Ovary (tissue), 3 donors: ENCODE measurements at regions not wholly inside any gene's neighbourhood (a gene's known extent, or its start where the extent isn't known, plus 50 kb on each side); places are given as distances from the start of the nearest gene placed in this dataset.
"Not testable (repeated sequence)": the region's sequence is repeated elsewhere in the genome, so short reads cannot be mapped to it uniquely, and the experiment has no call there.

Experiments used
- POLR2A ChIP-seq: fragments of 450-650 bp; IDR thresholded peaks from one replicate; pipeline ENCODE4 v1.6.1; 2017; ENCODE audit warnings: antibody characterized with exemption, mild to moderate bottlenecking, moderate library complexity
- TF ChIP-seq, protein P1 (sequence below), 3 donors: fragments of 450-650 bp in 2 of 3; fragments of 200-600 bp in 1 of 3; IDR thresholded peaks; one replicate each; pipeline versions ENCODE4 v1.5.1 to v1.8.0; 2016 to 2022; ENCODE audit warnings: antibody characterized with exemption in 3 of 3, mild to moderate bottlenecking in 1 of 3
- donor health status: DM: no; HTN: no; CAD: no.

DNA sequence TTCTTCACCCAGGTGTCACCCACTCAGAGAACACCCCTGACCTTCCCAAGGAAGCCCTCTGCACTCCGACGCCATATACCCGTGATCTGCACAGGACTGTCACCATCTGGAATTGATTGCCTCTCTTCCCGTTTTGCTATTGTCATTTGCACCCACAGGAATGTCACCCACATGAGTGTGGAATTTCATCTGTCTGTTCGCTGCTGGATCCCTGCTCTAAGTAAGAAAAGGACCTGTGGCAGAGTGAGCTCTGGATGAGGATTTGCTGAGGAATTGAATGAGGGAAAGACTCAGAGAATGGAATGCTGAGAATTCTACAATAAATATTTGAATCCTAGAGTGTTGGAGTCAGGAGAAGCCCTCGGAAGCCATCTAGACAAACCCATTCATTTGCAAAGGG, 233.6 kb upstream of the SULF2 start:
- TF ChIP-seq, protein P1, sequence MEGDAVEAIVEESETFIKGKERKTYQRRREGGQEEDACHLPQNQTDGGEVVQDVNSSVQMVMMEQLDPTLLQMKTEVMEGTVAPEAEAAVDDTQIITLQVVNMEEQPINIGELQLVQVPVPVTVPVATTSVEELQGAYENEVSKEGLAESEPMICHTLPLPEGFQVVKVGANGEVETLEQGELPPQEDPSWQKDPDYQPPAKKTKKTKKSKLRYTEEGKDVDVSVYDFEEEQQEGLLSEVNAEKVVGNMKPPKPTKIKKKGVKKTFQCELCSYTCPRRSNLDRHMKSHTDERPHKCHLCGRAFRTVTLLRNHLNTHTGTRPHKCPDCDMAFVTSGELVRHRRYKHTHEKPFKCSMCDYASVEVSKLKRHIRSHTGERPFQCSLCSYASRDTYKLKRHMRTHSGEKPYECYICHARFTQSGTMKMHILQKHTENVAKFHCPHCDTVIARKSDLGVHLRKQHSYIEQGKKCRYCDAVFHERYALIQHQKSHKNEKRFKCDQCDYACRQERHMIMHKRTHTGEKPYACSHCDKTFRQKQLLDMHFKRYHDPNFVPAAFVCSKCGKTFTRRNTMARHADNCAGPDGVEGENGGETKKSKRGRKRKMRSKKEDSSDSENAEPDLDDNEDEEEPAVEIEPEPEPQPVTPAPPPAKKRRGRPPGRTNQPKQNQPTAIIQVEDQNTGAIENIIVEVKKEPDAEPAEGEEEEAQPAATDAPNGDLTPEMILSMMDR (IDR thresholded peaks at IDR 0.05): not testable (repeated sequence)
- not testable (repeated sequence) for TF ChIP-seq POLR2A
